HG03135 (cell line): ENCODE measurements at regions not wholly inside any gene's neighbourhood (a gene's known extent, or its start where the extent isn't known, plus 50 kb on each side); places are given as distances from the start of the nearest gene placed in this dataset.
"Not testable (repeated sequence)": the region's sequence is repeated elsewhere in the genome, so short reads cannot be mapped to it uniquely, and the experiment has no call there.

ENCODE experiments used
- ATAC-seq: cut with Tn5 transposase; IDR thresholded peaks from one replicate; pipeline ENCODE4 v1.9.1; 2021; ENCODE audit warnings: mild to moderate bottlenecking, moderate library complexity; ENCODE audit not compliant: unreplicated experiment

GRCh38 chr6:92667843-92668242, 751.5 kb downstream of the EPHA7 start:
- no peak for ATAC-seq

DNA sequence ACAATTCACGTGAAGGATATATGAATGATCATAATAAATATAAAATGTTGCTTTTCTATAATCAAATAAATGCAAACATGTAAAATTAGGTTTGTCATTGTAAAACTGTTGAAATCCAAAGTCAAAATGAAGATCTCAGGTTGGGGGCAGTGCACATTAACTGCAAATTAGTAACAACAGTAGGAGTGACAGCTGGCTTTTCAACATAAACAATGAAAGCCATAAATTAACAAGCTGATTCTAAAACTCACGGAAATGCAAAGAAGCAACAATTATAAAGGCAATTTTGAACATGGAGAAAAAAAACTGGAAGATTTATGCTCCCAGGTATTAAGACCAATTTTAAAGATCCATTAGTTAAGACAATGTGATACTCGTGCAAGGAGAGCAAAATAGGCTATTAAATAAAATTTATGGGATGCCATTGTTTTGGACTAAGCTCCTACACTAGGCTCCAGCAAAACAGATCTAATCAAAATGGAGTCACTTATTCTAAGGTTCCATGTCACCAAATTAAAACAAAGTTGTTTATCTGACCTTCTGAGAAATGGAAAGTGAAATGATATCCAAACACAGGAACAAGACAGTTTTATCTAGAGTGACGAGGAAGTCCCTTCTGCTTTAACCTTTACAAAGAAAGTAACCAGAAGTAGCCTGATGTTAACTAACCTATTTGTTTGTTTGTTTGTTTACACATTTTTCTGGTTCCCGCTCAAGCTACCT, 770.8 kb downstream of the EPHA7 start:
- no peak for ATAC-seq

DNA sequence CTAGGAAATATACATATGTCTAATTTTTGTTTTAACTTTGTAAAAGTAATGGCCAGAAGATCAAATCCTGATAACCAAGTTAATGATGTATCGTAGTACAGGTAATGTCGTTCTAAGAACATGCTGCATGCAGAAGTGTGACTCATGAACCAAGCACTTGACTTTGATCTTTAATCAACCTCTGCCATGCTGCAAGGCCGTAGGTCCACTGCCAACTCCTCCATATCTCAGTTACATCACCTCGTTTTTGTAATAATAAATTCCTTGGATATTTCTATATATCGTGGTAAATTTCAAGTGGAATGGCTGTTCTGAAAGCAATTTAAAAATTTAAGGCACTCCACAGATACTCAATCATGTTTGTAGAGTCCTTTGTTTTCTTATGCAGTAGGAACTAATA, 771.7 kb downstream of the EPHA7 start:
- ATAC-seq: no peak

DNA sequence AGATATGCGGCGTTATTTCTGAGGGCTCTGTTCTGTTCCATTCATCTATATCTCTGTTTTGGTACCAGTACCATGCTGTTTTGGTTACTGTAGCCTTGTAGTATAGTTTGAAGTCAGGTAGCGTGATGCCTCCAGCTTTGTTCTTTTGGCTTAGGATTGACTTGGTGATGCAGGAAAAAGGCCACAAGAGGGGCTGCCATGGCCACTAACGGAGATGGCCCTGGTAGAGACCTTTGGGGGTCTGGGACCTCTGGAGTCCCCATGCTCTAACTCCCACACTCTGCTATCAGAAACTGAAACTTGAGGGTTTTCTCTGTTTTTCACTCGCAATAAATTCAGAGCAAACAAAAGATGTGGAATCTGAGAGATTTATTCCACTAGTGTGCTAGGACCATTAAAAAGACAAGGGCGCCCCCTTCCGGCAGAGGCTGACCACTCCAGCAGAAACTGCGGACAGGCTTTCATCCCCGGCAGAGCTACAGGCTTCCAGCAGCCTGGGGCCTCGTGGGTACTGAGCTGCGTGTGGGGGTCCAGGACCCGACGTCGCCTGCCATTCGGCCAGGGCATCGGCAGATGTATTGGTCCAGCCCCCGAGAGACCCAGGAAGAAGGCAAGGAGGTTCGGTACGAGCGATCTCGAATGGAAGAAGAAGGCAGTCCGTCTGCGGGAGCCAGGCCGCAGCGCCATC, 775.1 kb downstream of the EPHA7 start:
- not testable (repeated sequence) for ATAC-seq

- ATAC-seq: no peak
Measured at GRCh38 chr6:92635553-92636153, 783.7 kb downstream of the EPHA7 start.

DNA sequence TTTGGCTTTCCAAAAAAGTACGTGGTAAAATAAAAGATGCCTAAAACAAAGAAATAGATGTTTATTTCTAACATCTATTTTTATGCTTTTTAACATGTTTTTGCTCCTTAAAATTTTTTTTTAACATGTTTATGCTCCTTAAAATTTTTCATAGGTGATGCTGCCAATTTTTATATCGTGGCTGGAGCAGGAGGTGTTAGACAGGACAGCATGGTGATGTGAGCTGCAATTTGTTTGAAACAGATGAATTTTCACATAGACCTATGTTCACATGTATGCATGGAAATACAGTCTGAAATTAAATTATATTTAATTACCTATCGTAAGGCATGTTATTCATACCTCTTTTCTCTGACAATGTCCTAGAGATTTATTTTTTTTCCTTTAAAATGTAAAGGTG, 784.8 kb downstream of the EPHA7 start:
- ATAC-seq: no peak

DNA sequence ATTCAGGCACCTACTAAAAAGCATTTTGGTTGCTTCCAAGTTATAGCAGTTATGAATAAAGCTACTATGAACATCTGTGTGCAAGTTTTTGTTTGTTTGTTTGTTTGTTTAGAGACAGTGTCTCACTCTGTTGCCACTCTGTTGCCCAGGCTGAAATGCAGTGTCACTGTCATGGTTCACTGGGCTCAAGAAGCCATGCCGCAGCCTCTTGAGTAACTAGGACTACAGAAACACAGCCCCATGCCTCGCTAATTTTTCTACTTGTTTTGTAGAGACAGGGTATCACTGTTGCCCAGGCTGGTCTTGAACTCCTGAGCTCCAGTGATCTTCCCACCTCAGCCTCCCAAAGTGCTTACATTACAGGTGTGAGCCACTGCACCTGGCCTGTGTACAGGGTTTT, 795.9 kb downstream of the EPHA7 start:
- ATAC-seq: no peak

DNA sequence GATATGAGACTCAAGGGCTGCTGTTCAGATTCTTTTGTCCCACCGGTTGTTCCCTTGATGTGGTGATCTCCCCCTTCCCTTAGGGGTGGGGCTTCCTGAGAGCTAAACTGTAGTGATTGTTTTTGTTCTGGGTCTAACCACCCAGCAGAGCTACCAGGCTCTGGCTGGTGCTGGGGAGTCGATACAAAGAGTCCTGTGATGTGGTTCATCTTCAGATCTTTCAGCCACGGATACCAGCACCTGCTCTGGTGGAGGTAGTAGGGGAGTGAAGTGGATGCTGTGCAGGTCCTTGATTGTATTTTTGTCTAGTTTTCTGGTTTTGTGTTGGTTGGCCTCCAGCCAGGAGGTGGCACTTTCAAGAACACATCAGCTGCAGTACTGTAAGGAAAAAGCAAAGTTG, 801.6 kb downstream of the EPHA7 start:
- ATAC-seq: no peak

- no peak for ATAC-seq
Measured at GRCh38 chr6:92608751-92609150, 810.6 kb downstream of the EPHA7 start.

GRCh38 chr6:92593201-92593600, 826.2 kb downstream of the EPHA7 start:
- no peak for ATAC-seq

GRCh38 chr6:92589996-92590395, 829.4 kb downstream of the EPHA7 start:
- no peak for ATAC-seq

DNA sequence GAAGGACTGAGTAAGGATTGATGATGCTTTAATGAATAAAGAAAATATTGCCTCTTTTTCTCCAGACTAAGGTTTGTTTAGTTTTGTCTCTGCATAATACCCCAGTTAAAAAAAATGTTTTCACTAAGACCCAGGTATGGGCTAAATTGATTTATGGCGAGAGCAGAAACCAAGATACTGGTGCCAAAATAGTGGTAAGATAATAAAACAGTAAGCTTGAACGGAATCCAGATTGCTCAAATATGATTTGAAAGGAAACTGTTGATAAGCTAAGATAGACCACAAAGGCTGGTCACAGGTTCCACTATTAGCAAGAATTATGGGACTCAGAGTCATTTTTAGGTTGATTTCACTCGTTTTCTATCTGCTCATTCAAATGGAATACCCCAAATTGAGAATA, 831.2 kb downstream of the EPHA7 start:
- no peak for ATAC-seq

DNA sequence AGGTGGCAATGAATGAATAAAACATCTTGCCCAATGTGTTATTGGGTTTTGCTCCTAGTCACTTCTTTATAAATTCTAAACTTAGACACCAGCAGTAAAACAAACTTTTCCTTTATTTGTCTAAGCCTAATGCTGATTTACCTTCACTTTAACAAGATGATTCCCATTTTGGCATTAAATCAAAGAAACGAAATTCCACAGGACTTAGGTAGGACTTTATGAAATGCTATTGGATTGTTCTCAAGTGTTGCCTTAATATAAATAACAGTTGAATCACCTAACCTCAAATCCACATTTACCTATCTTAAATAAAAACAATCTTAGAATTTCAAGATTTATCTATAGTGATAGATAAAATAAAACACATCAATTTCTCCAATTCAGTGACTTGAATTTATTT, 831.8 kb downstream of the EPHA7 start:
- no peak for ATAC-seq

GRCh38 chr6:92586236-92586977, 833.0 kb downstream of the EPHA7 start:
- ATAC-seq: no peak

- no peak for ATAC-seq
Measured at GRCh38 chr6:92582211-92582610, 837.1 kb downstream of the EPHA7 start.

- no peak for ATAC-seq
Measured at GRCh38 chr6:92577077-92577719, 842.2 kb downstream of the EPHA7 start.

- no peak for ATAC-seq
Measured at GRCh38 chr6:92568541-92568940, 850.8 kb downstream of the EPHA7 start.

GRCh38 chr6:92566632-92567031, 852.7 kb downstream of the EPHA7 start:
- ATAC-seq: no peak

DNA sequence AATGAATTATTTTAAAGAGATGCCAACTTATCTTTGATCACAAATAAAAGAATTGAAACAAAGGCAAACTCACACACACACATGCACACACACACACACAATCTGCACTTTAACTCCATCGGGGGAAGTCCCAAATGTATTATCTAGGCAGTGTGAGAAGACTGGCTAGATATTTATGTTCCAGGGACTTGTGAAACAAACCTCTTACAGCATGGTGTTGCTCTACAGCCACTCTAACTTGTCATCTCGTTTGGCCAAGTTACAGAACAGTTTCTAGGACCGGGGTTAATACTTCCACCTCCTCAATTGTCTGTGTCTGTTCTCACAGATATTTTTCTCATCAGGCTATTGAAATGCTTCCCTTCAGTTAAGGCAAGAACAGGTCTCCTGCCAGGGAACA, 855.0 kb downstream of the EPHA7 start:
- no peak for ATAC-seq

DNA sequence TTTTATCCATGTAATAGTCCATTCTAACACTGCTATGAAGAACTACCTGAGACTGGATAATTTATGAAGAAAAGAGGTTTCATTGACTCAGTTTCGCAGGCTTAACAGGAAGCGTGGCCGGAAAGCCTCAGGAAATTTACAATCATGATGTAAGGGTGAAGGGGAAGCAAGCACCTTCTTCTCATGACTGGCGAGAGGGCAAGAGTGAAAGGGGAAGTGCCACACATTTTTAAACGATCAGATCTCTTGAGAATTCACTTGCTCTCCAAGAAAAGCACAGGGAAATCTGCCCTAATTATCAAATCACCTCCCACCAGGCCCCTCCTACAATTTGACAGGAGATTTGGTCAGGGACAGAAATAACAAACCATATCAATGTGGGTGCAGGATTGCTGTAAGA, 859.7 kb downstream of the EPHA7 start:
- ATAC-seq: no peak

GRCh38 chr6:92559003-92559402, 860.4 kb downstream of the EPHA7 start:
- ATAC-seq: no peak
